Peyer's patch (tissue), 4 donors: ENCODE measurements at regions not wholly inside any gene's neighbourhood (a gene's known extent, or its start where the extent isn't known, plus 50 kb on each side); places are given as distances from the start of the nearest gene placed in this dataset.

ENCODE experiments used
- DNase-seq, 3 donors: peaks; one replicate each; pipeline ENCODE4 v3.0.0-alpha.2; 2017 to 2019
- H3K27ac ChIP-seq, 4 donors: fragments of 200-600 bp; sonication (generic); one replicate each; pipeline ENCODE4 v1.5.1; 2016 to 2019
- H3K27me3 ChIP-seq, 2 donors: fragments of 200-600 bp; sonication (generic); one replicate each; pipeline ENCODE4 v1.5.1; 2019
- H3K36me3 ChIP-seq, 3 donors: fragments of 200-600 bp; sonication (generic); one replicate each; pipeline ENCODE4 v1.5.1; 2016 to 2019
- H3K4me1 ChIP-seq, 4 donors: fragments of 200-600 bp; sonication (generic); one replicate each; pipeline ENCODE4 v1.5.1; 2016 to 2019
- H3K4me3 ChIP-seq, 4 donors: fragments of 200-600 bp; sonication (generic); 1 replicate in 3 of 4; 2 replicates in 1 of 4; pipeline ENCODE4 v1.5.1; 2016 to 2019; ENCODE audit warnings: mild to moderate bottlenecking in 1 of 4
- H3K9me3 ChIP-seq, 4 donors: fragments of 200-600 bp; sonication (generic); one replicate each; pipeline ENCODE4 v1.5.1; 2016 to 2019; ENCODE audit warnings: mild to moderate bottlenecking in 1 of 4
- CTCF ChIP-seq, 6 experiments: fragments of 450-650 bp in 4 of 6; fragments of 200-600 bp in 2 of 6; sonication (generic) in 1 of 6; IDR thresholded peaks; one replicate each; pipeline ENCODE4 v1.5.1; 2017 to 2019; ENCODE audit warnings: antibody characterized with exemption in 6 of 6, mild to moderate bottlenecking in 3 of 6, moderate library complexity in 1 of 6
- POLR2A ChIP-seq, 2 donors: fragments of 450-650 bp; IDR thresholded peaks; one replicate each; pipeline ENCODE4 v1.5.1; 2017; ENCODE audit warnings: antibody characterized with exemption in 2 of 2, mild to moderate bottlenecking in 2 of 2, moderate library complexity in 2 of 2

DNA sequence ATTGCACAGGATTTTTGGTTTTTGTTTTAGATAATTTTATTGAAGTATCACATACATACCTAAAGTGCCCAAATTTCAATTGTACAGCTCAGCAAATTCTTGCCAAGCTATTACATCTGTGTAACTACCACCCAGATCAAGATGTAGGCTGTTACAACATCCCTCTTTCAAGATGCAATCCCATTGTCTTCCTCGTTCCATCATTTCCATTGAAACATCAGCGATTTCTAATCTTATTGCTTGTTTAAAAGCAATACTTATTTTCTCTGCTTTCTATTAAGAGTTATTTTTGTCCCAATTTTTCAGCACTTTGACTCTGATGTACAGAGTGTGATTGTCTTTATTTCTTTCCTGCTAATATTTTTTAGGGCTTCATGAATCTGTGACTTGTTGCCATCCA lies 372.8 kb upstream of the SHH start:
- H3K4me1 ChIP-seq, result no peaks in the 10 kb centered on the region
- no peaks in the 10 kb centered on the region for H3K9me3 ChIP-seq
- no peak overlapping the region for H3K27ac ChIP-seq
- H3K36me3 ChIP-seq, result no peaks in the 10 kb centered on the region
- no peak for DNase-seq
- no peak for TF ChIP-seq POLR2A (IDR thresholded peaks at IDR 0.05)
- no peak for TF ChIP-seq CTCF (IDR thresholded peaks at IDR 0.05)
- no peak overlapping the region for H3K4me3 ChIP-seq
- H3K27me3 ChIP-seq, result no peaks in the 10 kb centered on the region

DNA sequence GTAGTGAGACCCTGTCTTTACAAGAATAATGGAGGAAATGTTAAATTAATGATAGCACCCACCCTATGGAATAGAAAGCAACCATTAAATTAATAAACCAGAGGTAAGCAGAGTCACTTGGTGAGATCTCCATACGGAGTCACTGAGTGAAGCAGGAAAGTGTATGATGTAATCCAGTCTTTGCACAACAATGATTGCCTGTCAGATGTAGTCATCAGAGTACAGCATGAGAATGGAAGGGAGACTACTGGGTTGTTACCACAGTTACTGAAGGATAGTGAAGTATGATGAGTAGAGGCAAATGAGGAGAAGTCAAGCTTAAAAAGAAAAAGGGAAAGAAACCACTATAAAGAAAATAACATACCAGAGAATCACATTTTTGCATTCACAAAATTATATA lies 371.9 kb upstream of the SHH start:
- Histone ChIP-seq H3K9me3 (no peaks in the 10 kb centered on the region), H3K36me3 (no peaks in the 10 kb centered on the region), H3K4me1 (no peaks in the 10 kb centered on the region), H3K27me3 (no peaks in the 10 kb centered on the region), H3K4me3 (no peak overlapping the region), H3K27ac (no peak overlapping the region)
- no peak for TF ChIP-seq CTCF (IDR thresholded peaks at IDR 0.05)
- no peak for TF ChIP-seq POLR2A (IDR thresholded peaks at IDR 0.05)
- DNase-seq, result no peak

GRCh38 chr7:156180451-156181229 lies 368.4 kb upstream of the SHH start:
- DNase-seq, result no peak
- H3K27me3 ChIP-seq, result no peaks in the 10 kb centered on the region
- no peak overlapping the region for H3K27ac ChIP-seq
- H3K36me3 ChIP-seq, result no peaks in the 10 kb centered on the region
- no peaks in the 10 kb centered on the region for H3K4me1 ChIP-seq
- no peak overlapping the region for H3K4me3 ChIP-seq
- no peak for TF ChIP-seq POLR2A (IDR thresholded peaks at IDR 0.05)
- H3K9me3 ChIP-seq, result no peaks in the 10 kb centered on the region

DNA sequence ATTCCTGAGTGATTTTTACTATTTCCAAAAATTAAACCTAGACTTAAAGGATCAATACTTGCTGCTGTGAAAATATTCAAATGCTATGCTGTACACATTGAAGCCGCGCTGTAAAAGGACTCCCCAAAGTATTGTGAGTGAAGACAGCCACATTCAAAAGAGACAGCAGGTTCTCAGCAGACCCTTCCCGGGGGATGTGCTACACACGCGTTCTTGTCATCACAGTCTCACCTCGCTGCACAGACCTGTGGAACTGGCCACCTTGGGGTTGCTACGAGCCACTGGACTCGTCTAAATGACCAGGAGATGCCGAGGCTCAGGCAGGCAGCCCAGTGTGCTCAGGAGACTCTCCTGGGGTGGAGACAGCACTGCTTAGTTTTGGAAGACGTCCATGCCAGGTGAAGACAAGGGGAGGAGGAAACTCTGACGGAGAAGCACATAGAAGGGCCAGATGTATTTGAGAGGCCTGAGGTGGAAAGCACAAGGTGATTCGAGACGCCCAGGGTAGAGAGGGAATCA lies 367.7 kb upstream of the SHH start:
- Histone ChIP-seq H3K4me3 (no peak overlapping the region), H3K27me3 (no peaks in the 10 kb centered on the region), H3K9me3 (no peaks in the 10 kb centered on the region), H3K27ac (no peak overlapping the region), H3K4me1 (no peaks in the 10 kb centered on the region), H3K36me3 (no peaks in the 10 kb centered on the region)
- TF ChIP-seq CTCF (IDR thresholded peaks at IDR 0.05) (no peak), POLR2A (IDR thresholded peaks at IDR 0.05) (no peak)
- DNase-seq, result no peak

DNA sequence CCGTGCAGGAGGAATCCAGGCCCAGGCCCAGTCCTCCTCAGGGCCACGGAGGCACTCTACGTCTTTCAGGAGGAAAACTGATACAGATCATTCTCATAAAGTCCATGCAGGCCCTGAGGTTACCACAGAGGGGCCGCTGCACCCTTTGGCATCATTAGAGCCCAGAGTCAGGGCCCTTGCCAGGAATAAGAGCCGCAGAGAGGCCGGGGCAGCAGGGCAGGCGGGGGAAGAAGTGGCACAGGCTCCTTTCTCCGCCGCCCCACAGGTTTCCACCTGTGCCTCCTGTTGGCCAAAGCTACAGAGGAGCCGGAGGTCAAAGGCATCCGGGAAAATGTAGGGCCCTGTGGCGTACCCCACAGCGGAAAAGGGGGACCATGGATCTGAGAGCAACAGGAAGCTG lies 366.6 kb upstream of the SHH start:
- no peaks in the 10 kb centered on the region for H3K36me3 ChIP-seq
- no peaks in the 10 kb centered on the region for H3K27me3 ChIP-seq
- no peak overlapping the region for H3K27ac ChIP-seq
- DNase-seq, result peak in 1 of 3 donors; percentile 18
- TF ChIP-seq CTCF (IDR thresholded peaks at IDR 0.05), result no peak
- TF ChIP-seq POLR2A (IDR thresholded peaks at IDR 0.05), result no peak
- no peaks in the 10 kb centered on the region for H3K9me3 ChIP-seq
- no peak overlapping the region for H3K4me3 ChIP-seq
- no peaks in the 10 kb centered on the region for H3K4me1 ChIP-seq

DNA sequence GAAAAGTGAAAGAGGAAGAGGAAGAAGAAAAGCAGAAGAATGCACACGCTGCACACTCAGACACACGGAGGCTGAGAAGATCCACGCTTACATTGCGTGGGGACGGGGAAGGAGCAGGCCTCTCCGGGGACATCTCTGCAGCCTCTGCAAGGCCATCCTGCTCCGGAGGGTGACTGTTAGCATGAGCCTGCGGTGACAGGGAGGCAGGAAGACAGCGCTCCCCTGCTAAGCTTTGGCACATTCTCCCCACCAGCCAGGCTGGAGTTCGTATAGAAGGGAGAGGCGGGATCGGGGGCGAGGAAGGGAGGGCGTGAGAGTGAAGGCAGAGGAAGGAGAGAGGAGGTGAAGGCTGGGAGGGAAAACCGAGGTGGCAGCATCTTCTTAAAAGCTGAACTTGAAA lies 366.0 kb upstream of the SHH start:
- DNase-seq, result peak in 1 of 3 donors; percentile 25
- Histone ChIP-seq H3K4me3 (no peak overlapping the region), H3K4me1 (no peaks in the 10 kb centered on the region), H3K27me3 (no peaks in the 10 kb centered on the region), H3K9me3 (no peaks in the 10 kb centered on the region), H3K27ac (no peak overlapping the region), H3K36me3 (no peaks in the 10 kb centered on the region)
- TF ChIP-seq CTCF (IDR thresholded peaks at IDR 0.05) (no peak), POLR2A (IDR thresholded peaks at IDR 0.05) (no peak)
